IgD-negative memory B cell (primary cell): ENCODE measurements at regions not wholly inside any gene's neighbourhood (a gene's known extent, or its start where the extent isn't known, plus 50 kb on each side); places are given as distances from the start of the nearest gene placed in this dataset.

ENCODE experiments used
- H3K27ac Mint-ChIP-seq, 3 donors: one replicate each; pipeline ENCODE4 v1.8.0; 2020 to 2022; ENCODE audit warnings: mild to moderate bottlenecking in 3 of 3, mixed read lengths in 3 of 3, moderate library complexity in 1 of 3
- H3K27me3 Mint-ChIP-seq: one replicate; pipeline ENCODE4 v1.8.0; 2021; ENCODE audit warnings: mixed read lengths
- H3K36me3 Mint-ChIP-seq: one replicate; pipeline ENCODE4 v1.8.0; 2020; ENCODE audit warnings: mild to moderate bottlenecking, mixed read lengths
- H3K4me1 Mint-ChIP-seq, 3 donors: one replicate each; pipeline ENCODE4 v1.8.0; 2020 to 2022; ENCODE audit warnings: mixed read lengths in 3 of 3, mild to moderate bottlenecking in 1 of 3
- H3K4me3 Mint-ChIP-seq, 4 donors: one replicate each; pipeline ENCODE4 v1.8.0; 2020 to 2022; ENCODE audit warnings: mild to moderate bottlenecking in 4 of 4, mixed read lengths in 4 of 4, moderate library complexity in 3 of 4
- H3K9me3 Mint-ChIP-seq, 3 donors: one replicate each; pipeline ENCODE4 v1.8.0; 2020 to 2021; ENCODE audit warnings: mixed read lengths in 3 of 3, mild to moderate bottlenecking in 1 of 3

DNA sequence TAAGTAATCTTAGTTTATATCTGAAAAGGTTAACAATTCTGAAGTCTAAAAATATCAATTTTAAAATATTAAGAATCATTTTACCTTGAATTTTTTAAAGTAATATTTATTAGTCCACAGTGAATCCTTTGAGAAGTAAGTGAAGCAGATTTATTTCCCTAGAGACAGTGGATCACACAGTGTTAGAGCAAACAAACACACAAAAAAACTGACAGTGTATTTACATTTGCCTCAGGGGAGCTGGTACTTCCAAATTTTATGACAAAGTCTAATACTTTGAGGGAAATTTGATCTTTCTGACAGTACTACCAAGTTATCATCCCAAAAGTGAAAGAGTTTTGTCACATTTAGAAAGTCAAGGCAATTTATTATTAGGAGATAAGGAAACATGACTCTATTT is 1750.6 kb upstream of the CDH9 start:
- Mint-ChIP-seq H3K27me3 (no peaks in the 10 kb centered on the region), H3K4me1 (peaks cover 0 to 3% (median 0%) of the 10 kb centered on the region in 3 donors), H3K27ac (no peak overlapping the region), H3K4me3 (no peak overlapping the region), H3K9me3 (peaks cover 1 to 12% (median 6%) of the 10 kb centered on the region in 3 donors), H3K36me3 (peaks cover 2% of the 10 kb centered on the region)

DNA sequence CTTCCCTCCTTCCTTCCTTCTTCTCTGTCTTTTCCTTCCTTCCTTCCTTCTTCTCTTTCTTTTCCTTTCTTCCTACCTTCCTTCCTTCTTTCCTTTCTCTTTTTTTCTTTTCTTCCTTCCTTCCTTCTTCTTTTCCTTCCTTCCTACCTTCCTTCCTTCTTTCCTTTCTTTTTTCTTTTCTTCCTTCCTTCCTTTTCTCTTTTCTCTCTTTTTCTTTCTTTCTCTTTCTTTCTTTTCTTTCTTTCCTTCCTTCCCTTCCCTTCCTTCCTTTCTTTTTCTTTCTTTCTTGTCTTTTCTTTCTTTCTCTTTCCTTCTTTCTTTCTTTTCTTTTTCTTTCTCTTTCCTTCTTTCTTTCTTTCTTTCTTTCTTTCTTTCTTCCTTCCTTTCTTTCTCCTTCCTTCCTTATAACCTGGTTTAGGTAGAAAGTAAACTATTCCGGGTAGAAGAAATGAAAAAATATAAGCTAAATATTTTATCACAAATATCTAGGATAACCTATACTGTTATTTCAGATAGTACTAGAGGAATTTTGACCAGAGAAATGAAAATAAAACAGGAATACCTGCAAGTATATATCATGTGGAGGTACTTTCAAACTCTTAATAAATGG is 1741.8 kb upstream of the CDH9 start:
- H3K9me3 Mint-ChIP-seq, result peaks cover 0 to 5% (median 0%) of the 10 kb centered on the region in 3 donors
- H3K27ac Mint-ChIP-seq, result no peak overlapping the region
- no peaks in the 10 kb centered on the region for H3K27me3 Mint-ChIP-seq
- H3K36me3 Mint-ChIP-seq, result no peaks in the 10 kb centered on the region
- no peaks in the 10 kb centered on the region for H3K4me1 Mint-ChIP-seq
- H3K4me3 Mint-ChIP-seq, result no peak overlapping the region

DNA sequence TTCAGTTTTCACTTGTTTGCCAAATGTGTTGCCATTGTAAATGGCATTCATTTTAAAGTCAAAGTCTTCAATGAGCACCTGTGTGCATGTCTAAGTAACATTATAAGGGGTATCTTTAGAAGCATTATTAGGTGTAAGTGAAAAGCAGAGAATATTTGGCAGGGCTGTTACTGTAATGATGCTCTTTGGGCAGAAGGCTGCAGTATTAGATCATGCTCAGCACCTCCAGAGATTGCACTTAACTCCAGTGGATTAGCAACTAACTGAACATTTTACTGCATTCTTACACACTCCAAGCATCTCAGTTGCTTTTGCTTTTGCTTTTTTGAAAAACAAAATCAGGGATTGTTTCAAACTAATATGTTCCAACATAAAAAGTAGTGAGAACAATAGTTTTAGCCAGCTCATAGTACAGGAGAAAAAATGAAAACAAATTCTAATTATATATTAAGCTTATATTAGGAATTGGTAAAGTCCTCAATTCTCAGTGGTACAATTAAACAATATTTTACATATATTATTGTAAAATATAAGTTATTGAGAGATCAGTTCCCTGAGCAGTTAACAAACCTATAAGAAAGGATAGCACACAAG is 1740.9 kb upstream of the CDH9 start:
- H3K9me3 Mint-ChIP-seq, result no peaks in the 10 kb centered on the region
- no peak overlapping the region for H3K27ac Mint-ChIP-seq
- no peaks in the 10 kb centered on the region for H3K36me3 Mint-ChIP-seq

DNA sequence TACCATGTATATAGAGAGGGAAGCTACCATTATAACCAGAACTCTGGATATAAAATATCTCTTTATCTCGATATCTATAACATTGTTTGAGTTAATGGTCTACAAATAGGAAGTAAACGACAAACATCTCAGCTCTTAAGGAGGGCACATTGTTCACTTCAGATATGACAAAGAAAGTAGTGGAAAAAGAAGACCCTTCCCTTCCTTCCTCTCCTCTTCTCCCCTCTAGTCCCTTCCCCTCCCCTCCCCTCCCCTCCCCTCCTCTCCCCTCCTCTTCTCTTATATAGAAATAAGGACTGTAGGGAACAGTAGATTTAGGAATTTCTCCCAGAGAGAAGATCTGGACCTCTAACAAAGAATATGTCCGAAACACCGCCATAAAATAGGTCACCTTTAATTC is 1731.9 kb upstream of the CDH9 start:
- no peaks in the 10 kb centered on the region for H3K27me3 Mint-ChIP-seq
- H3K4me3 Mint-ChIP-seq, result no peak overlapping the region
- H3K27ac Mint-ChIP-seq, result no peak overlapping the region
- no peaks in the 10 kb centered on the region for H3K4me1 Mint-ChIP-seq
- peaks cover 0 to 4% (median 0%) of the 10 kb centered on the region in 3 donors for H3K9me3 Mint-ChIP-seq
- H3K36me3 Mint-ChIP-seq, result peaks cover 2% of the 10 kb centered on the region

More for the DNA sequence above, 1740.9 kb upstream of the CDH9 start:
- no peaks in the 10 kb centered on the region for H3K27me3 Mint-ChIP-seq
- H3K4me1 Mint-ChIP-seq, result no peaks in the 10 kb centered on the region
- no peak overlapping the region for H3K4me3 Mint-ChIP-seq

DNA sequence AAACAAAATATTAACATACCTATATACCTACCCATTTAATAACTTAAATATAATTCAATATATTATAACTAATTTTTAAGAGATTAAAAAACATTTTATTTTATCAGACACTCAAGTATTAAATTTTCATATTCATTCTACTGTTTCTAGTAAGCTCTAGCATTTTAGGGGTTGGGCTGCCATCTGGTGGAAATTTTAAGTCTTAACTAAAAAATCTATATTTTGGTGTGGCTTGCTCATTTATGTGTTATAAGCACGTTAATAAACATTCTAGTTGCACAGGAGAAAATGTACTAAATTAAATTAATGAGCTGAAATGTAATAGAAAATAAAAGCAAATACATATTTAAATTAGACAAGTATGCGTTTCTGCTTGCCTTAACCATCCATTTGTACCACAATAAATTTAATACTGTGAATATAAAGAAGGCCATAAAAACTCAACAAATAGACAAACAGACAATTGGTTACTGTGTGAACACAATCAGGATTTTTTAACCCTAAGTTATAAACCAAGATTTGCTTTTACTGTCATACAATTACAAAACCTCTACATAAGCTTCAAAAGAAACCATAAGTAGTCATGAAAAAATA is 1728.3 kb upstream of the CDH9 start:
- Mint-ChIP-seq H3K36me3 (peaks cover 2% of the 10 kb centered on the region), H3K27ac (no peak overlapping the region), H3K27me3 (no peaks in the 10 kb centered on the region), H3K4me1 (no peaks in the 10 kb centered on the region), H3K9me3 (peaks cover 1 to 3% (median 1%) of the 10 kb centered on the region in 3 donors), H3K4me3 (no peak overlapping the region)

DNA sequence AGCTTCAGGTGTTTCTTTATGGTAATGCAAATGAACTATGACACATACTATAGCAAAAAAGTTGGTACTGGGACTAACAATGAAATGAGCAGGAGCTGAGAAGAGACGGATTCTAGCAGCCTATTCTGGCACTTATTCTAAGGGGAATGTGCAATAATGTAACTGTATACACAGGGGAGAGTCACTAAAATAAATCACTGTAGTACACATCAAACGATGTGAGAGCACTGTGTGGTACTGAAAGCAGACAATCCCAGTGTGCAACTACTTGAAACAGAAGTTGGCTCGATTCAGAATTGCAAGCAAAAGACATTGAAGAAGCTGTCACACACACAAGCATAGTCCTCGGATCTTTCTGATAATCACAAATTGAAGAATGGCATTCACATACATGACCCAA is 1713.0 kb upstream of the CDH9 start:
- peaks cover 0 to 1% (median 0%) of the 10 kb centered on the region in 3 donors for H3K4me1 Mint-ChIP-seq
- peaks cover 0 to 10% (median 4%) of the 10 kb centered on the region in 3 donors for H3K9me3 Mint-ChIP-seq
- H3K36me3 Mint-ChIP-seq, result no peaks in the 10 kb centered on the region
- H3K27ac Mint-ChIP-seq, result no peak overlapping the region
- no peaks in the 10 kb centered on the region for H3K27me3 Mint-ChIP-seq
- H3K4me3 Mint-ChIP-seq, result no peak overlapping the region

DNA sequence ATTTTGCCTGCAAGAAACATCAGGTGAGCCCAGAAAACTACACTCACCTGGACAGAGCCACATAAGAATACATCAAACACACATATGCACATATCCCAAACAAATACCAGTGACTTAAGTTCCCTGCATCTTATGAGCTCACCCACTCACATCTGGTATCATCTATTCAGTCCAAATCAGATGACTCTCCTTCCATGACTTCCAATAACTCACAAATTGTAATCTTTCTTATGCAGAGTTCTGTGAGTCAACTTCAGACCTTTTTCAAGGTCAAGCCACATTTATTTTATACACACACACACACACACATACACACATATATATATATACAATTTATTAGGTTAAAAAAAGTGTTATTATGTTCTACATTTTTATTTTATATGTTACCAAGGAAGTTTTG is 1711.9 kb upstream of the CDH9 start:
- Mint-ChIP-seq H3K4me1 (no peaks in the 10 kb centered on the region), H3K4me3 (no peak overlapping the region), H3K27ac (no peak overlapping the region), H3K27me3 (no peaks in the 10 kb centered on the region), H3K9me3 (peaks cover 0 to 10% (median 4%) of the 10 kb centered on the region in 3 donors), H3K36me3 (no peaks in the 10 kb centered on the region)

DNA sequence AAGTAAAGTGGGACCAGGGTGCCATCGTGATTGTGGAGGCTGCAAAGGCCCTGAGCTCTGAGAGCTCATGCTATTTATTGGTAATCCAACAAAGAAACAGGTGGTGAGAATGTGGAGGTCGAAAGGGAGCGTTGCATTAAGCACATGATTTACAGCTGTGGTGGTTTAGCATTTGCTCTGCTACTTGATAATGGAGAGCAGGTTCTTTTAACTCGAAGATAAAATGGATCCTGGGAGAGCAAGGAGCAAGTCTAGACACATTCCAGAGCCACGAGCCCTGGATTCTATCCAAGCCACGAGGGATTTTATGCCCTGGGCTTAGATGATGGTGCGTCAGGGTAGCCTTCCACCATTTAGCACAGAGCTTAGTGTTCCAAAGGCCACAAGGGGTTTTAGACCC is 1710.1 kb upstream of the CDH9 start:
- no peaks in the 10 kb centered on the region for H3K27me3 Mint-ChIP-seq
- H3K4me1 Mint-ChIP-seq, result no peaks in the 10 kb centered on the region
- H3K27ac Mint-ChIP-seq, result no peak overlapping the region
- H3K9me3 Mint-ChIP-seq, result peaks cover 0 to 7% (median 6%) of the 10 kb centered on the region in 3 donors
- H3K4me3 Mint-ChIP-seq, result no peak overlapping the region
- no peaks in the 10 kb centered on the region for H3K36me3 Mint-ChIP-seq

DNA sequence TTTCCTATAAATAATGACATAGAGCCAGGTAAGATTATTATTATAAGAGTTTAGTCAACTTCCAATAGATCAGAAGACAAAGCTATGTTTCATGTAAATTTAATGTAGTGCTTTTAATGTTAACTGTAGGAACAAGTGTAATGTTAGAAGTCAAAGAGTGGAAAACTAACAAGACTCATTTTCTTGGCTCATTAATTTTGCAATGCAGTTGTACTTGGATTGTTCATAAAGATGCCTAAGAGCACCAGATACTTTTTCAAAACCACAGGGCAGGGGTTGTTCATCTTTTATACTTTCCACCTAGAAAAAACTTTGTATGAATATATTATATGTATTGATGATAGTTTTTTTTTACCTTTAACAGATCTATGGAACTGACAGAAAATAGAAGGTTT is 1705.3 kb upstream of the CDH9 start:
- no peak overlapping the region for H3K27ac Mint-ChIP-seq
- H3K4me3 Mint-ChIP-seq, result no peak overlapping the region
- H3K27me3 Mint-ChIP-seq, result no peaks in the 10 kb centered on the region
- H3K4me1 Mint-ChIP-seq, result no peaks in the 10 kb centered on the region
- H3K36me3 Mint-ChIP-seq, result no peaks in the 10 kb centered on the region
- peaks cover 0 to 16% (median 5%) of the 10 kb centered on the region in 3 donors for H3K9me3 Mint-ChIP-seq

DNA sequence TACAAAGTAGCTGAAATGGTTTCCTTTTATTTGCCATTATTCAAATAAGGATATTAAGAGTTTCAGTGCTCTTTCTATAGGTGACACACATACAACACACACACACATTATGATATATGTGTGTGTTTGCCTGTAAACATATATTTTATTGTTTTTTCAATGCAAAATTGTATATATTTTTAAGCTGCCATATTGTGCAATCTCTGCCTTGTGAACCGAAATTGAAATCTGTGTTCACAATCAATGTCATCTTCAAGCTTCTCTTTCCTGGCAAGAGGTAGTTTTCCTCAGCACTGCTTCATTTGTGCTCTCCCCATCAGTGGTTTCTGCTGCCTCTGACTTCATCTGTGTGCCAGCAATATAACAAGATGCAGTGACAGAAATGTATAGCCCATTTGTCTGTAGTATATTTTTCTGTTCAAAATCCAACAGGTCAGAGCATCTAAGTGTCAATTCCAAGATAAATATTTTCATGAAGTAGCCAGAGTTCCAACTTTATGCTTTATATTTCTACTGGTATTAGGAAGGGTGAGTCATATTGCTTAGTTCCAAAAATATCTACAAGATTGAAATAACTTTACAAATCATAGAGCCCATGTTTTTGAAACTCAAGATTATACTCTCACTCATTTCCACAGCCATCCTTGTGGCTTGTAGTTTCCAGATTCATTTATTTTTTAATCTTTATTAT is 1704.8 kb upstream of the CDH9 start:
- H3K36me3 Mint-ChIP-seq, result no peaks in the 10 kb centered on the region
- no peaks in the 10 kb centered on the region for H3K27me3 Mint-ChIP-seq
- H3K9me3 Mint-ChIP-seq, result peaks cover 0 to 15% (median 4%) of the 10 kb centered on the region in 3 donors
- no peak overlapping the region for H3K27ac Mint-ChIP-seq
- no peak overlapping the region for H3K4me3 Mint-ChIP-seq
- no peaks in the 10 kb centered on the region for H3K4me1 Mint-ChIP-seq

DNA sequence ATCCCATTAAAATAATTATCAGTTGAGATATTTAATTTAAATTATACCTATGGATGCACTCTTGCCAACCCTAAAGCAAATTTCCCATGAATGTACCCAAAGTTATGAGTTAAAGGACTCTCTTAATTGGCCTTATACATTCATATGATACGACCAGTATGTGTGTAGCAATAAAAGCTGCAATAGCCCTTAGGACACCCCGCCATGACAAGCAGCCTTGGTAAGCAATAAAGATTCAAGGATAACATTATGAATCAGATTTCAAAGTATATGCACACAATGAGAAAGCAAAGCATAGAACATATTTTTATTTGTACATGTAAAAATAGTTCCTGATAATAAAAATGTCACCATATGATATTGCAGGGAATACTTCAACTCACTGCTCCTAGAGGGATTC is 1699.3 kb upstream of the CDH9 start:
- H3K27ac Mint-ChIP-seq, result no peak overlapping the region
- no peak overlapping the region for H3K4me3 Mint-ChIP-seq
- no peaks in the 10 kb centered on the region for H3K4me1 Mint-ChIP-seq
- H3K27me3 Mint-ChIP-seq, result no peaks in the 10 kb centered on the region
- H3K36me3 Mint-ChIP-seq, result no peaks in the 10 kb centered on the region
- H3K9me3 Mint-ChIP-seq, result peaks cover 0 to 14% (median 3%) of the 10 kb centered on the region in 3 donors

DNA sequence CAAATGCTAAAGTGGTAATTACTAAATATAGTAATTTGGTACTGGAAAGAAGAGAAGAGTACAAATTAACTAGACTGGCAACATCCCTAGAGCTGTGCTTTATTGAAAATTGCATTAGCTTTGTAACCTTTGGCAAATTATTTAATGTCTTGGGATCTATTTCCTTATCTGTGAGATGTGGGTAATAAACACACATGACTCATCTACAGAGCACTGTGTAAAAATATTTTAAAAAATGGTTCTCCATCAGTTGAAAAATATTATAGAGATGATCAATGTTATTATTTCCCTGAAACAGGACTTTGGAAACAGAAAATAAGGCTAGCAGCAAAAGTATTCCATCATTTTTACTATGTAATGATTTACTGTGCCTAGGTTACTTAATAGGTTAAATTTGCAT is 1698.8 kb upstream of the CDH9 start:
- Mint-ChIP-seq H3K4me1 (no peaks in the 10 kb centered on the region), H3K36me3 (no peaks in the 10 kb centered on the region), H3K9me3 (peaks cover 0 to 14% (median 3%) of the 10 kb centered on the region in 3 donors), H3K27ac (no peak overlapping the region), H3K4me3 (no peak overlapping the region), H3K27me3 (no peaks in the 10 kb centered on the region)

DNA sequence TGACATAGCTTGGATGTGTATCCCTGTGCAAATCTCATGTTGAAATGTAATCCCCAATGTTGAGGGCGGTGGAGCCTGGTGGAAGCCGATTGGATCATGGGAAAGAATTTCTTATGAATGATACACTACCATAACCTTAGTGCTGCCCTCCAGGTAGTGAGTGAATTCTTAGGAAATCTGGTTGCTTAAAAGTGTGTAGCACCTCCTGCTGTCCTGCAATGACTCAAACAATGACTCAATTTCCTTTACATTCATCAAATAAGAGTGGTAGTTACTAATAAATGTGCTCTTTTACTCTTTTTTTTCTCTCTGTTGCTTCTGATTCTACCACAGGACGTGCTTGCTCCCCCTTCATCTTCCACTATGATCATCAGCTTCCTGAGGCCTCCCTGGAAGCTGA is 1696.0 kb upstream of the CDH9 start:
- H3K4me3 Mint-ChIP-seq, result no peak overlapping the region
- no peaks in the 10 kb centered on the region for H3K36me3 Mint-ChIP-seq
- H3K9me3 Mint-ChIP-seq, result peaks cover 3 to 13% (median 4%) of the 10 kb centered on the region in 3 donors
- no peaks in the 10 kb centered on the region for H3K4me1 Mint-ChIP-seq
- H3K27me3 Mint-ChIP-seq, result no peaks in the 10 kb centered on the region
- H3K27ac Mint-ChIP-seq, result no peak overlapping the region

DNA sequence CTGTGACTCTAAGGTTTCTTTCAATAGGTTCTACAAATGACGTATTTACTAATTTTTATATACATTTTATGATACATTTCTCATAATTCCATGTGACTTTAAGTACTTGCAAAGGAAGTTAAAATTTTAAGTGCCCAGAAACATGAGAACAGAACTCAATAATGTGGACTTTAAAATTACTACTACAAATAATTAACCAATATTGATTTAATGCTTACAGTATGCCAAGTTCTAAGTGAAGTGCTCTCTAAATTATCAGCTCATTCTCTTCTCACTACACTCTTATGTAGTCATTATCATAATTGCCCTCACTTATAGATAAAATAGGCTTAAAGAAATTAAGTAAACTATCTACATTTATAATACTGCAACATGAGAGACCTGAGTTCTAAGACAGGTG is 1690.7 kb upstream of the CDH9 start:
- Mint-ChIP-seq H3K4me1 (no peaks in the 10 kb centered on the region), H3K27me3 (no peaks in the 10 kb centered on the region), H3K9me3 (peaks cover 4 to 13% (median 6%) of the 10 kb centered on the region in 3 donors), H3K36me3 (peaks cover 1% of the 10 kb centered on the region), H3K4me3 (no peak overlapping the region), H3K27ac (no peak overlapping the region)

DNA sequence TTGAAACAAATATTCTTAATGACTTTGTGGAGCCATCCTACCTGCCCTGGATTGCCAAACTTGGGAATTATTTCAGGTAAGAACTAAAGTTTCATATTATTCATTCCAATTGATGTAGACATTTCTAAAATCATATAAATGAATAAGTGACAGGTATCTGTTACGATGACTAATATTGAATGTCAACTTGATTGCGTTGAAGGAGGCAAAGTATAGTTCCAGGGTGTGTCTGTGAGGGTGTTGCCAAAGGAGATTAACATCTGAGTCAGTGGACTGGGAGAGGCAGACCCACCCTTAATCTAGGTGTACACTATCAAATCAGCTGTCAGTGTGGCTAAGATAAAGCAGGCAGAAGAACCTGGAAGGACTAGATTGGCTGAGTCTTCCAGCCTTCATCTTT is 1688.4 kb upstream of the CDH9 start:
- Mint-ChIP-seq H3K27me3 (no peaks in the 10 kb centered on the region), H3K9me3 (peaks cover 4 to 18% (median 6%) of the 10 kb centered on the region in 3 donors), H3K4me1 (no peaks in the 10 kb centered on the region), H3K27ac (no peak overlapping the region), H3K4me3 (no peak overlapping the region), H3K36me3 (peaks cover 1% of the 10 kb centered on the region)
